Tibial nerve (tissue), 3 donors: ENCODE measurements at regions not wholly inside any gene's neighbourhood (a gene's known extent, or its start where the extent isn't known, plus 50 kb on each side); places are given as distances from the start of the nearest gene placed in this dataset.

Experiments
- CTCF ChIP-seq, 5 experiments: fragments of 200-600 bp in 3 of 5; fragments of 450-650 bp in 2 of 5; sonication (generic) in 3 of 5; IDR thresholded peaks; one replicate each; pipeline ENCODE4 v1.5.1; 2016 to 2019; ENCODE audit warnings: antibody characterized with exemption in 5 of 5, mild to moderate bottlenecking in 3 of 5, moderate library complexity in 2 of 5
- POLR2A ChIP-seq, 2 donors: fragments of 450-650 bp; IDR thresholded peaks; one replicate each; pipeline ENCODE4 v1.6.1; 2017; ENCODE audit warnings: antibody characterized with exemption in 2 of 2, mild to moderate bottlenecking in 2 of 2, moderate library complexity in 2 of 2

DNA sequence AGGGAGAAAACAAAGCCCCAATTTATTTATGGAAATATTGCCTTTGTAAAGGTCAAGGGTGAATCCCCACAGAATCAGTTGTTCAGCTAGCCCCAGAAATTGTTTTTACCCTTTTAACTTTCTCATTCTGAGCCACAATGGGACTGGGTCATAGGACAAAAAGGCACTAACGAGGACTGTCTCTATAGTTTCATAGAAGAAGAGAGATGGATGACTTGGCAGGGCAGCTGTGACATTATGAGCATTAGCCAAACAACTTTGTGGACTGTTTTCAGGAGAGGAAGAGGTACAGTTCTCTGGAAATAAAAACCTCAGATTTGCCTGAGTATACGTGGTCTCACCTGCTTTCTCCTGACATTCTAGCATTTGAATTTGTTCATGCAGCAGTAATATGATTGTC lies 1155.8 kb upstream of the CHAC2 start:
- TF ChIP-seq CTCF (IDR thresholded peaks at IDR 0.05): no peak
- no peak for TF ChIP-seq POLR2A (IDR thresholded peaks at IDR 0.05)
